Smooth muscle cell (in vitro differentiated cells): ENCODE measurements at regions not wholly inside any gene's neighbourhood (a gene's known extent, or its start where the extent isn't known, plus 50 kb on each side); places are given as distances from the start of the nearest gene placed in this dataset.
"Not testable (repeated sequence)": the region's sequence is repeated elsewhere in the genome, so short reads cannot be mapped to it uniquely, and the experiment has no call there.

Experiments used
- DNase-seq: peaks from one replicate; lab custom pipeline; 2025; ENCODE audit not compliant: unreplicated experiment; lab: John Stamatoyannopoulos, UW
- H2AFZ ChIP-seq: fragments of 200-600 bp; sonication (generic); 2 replicates; pipeline ENCODE4 v1.6.0; 2016; ENCODE audit warnings: antibody characterized with exemption, low read depth, mild to moderate bottlenecking
- H3F3A ChIP-seq: fragments of 200-600 bp; sonication (generic); 2 replicates; pipeline ENCODE4 v1.6.0; 2017; ENCODE audit warnings: antibody characterized with exemption, low read depth
- H3K27ac ChIP-seq: fragments of 200-600 bp; sonication (generic); 2 replicates; pipeline ENCODE4 v1.5.1; 2016; ENCODE audit warnings: low read depth, mild to moderate bottlenecking
- H3K27me3 ChIP-seq: fragments of 200-600 bp; sonication (generic); 2 replicates; pipeline ENCODE4 v1.6.1; 2016; ENCODE audit warnings: low read depth, mild to moderate bottlenecking
- H3K36me3 ChIP-seq: fragments of 200-600 bp; sonication (generic); 2 replicates; pipeline ENCODE4 v1.5.1; 2016; ENCODE audit warnings: low read depth
- H3K4me1 ChIP-seq: fragments of 200-600 bp; sonication (generic); 2 replicates; pipeline ENCODE4 v1.5.1; 2016; ENCODE audit warnings: low read depth
- H3K4me2 ChIP-seq: fragments of 200-600 bp; sonication (generic); 2 replicates; pipeline ENCODE4 v1.6.0; 2016; ENCODE audit warnings: mild to moderate bottlenecking
- H3K4me3 ChIP-seq: fragments of 200-600 bp; sonication (generic); 2 replicates; pipeline ENCODE4 v1.5.1; 2016; ENCODE audit warnings: mild to moderate bottlenecking
- H3K79me2 ChIP-seq: fragments of 200-600 bp; sonication (generic); 2 replicates; pipeline ENCODE4 v1.6.0; 2016; ENCODE audit warnings: low read depth, mild to moderate bottlenecking
- H3K9ac ChIP-seq: fragments of 200-600 bp; sonication (generic); 2 replicates; pipeline ENCODE4 v1.6.0; 2016; ENCODE audit warnings: low read depth
- H3K9me3 ChIP-seq: fragments of 200-600 bp; sonication (generic); replicated peaks from 2 replicates; pipeline ENCODE4 v1.5.1; 2016; ENCODE audit warnings: low read depth
- H4K20me1 ChIP-seq: fragments of 200-600 bp; sonication (generic); 2 replicates; pipeline ENCODE4 v1.6.0; 2016; ENCODE audit warnings: low read depth
- CTCF ChIP-seq: fragments of 200-600 bp; sonication (generic); IDR thresholded peaks from 2 replicates; pipeline ENCODE4 v1.5.1; 2017; ENCODE audit warnings: borderline replicate concordance, mild to moderate bottlenecking, antibody characterized with exemption; ENCODE audit not compliant: insufficient read depth, poor library complexity, severe bottlenecking
- WGBS: methylation state at CpG from one replicate; pipeline ENCODE4 v1.1.7; 2016; ENCODE audit warnings: low lambda C conversion rate; 5-methylcytosine and 5-hydroxymethylcytosine counted together

GRCh38 chr1:245059806-245060424 is 94.9 kb upstream of the KIF26B start:
- Histone ChIP-seq H4K20me1 (no peaks in the 10 kb centered on the region), H3K27me3 (no peaks in the 10 kb centered on the region), H3K36me3 (no peaks in the 10 kb centered on the region), H3K9me3 (no peaks in the 10 kb centered on the region), H2AFZ (no peak overlapping the region), H3K79me2 (no peaks in the 10 kb centered on the region), H3K9ac (no peak overlapping the region), H3K4me2 (no peak overlapping the region), H3K4me1 (peaks cover 6% of the 10 kb centered on the region), H3K4me3 (no peak overlapping the region), H3K27ac (no peak overlapping the region), H3F3A (peaks cover 5% of the 10 kb centered on the region)
- no peak for DNase-seq
- TF ChIP-seq CTCF, result no peak
- 52% methylated on average over 5 of the region's 5 CpGs for WGBS

- H3K4me1 ChIP-seq, result peaks cover 6% of the 10 kb centered on the region
- H3K79me2 ChIP-seq, result no peaks in the 10 kb centered on the region
- no peaks in the 10 kb centered on the region for H3K36me3 ChIP-seq
- H3K27ac ChIP-seq, result no peak overlapping the region
- no peaks in the 10 kb centered on the region for H3K27me3 ChIP-seq
- H3K4me3 ChIP-seq, result no peak overlapping the region
- H3F3A ChIP-seq, result peaks cover 5% of the 10 kb centered on the region
- no peaks in the 10 kb centered on the region for H3K9me3 ChIP-seq
- no peak overlapping the region for H2AFZ ChIP-seq
- H3K4me2 ChIP-seq, result no peak overlapping the region
- H4K20me1 ChIP-seq, result no peaks in the 10 kb centered on the region
- TF ChIP-seq CTCF, result no peak
- no peak overlapping the region for H3K9ac ChIP-seq
- DNase-seq, result no peak
- 96% methylated on average over 4 of the region's 4 CpGs for WGBS
Measured at GRCh38 chr1:245058882-245059281, 95.9 kb upstream of the KIF26B start.

- no peak for TF ChIP-seq CTCF
- peaks cover 5% of the 10 kb centered on the region for H3F3A ChIP-seq
- H3K27me3 ChIP-seq, result no peaks in the 10 kb centered on the region
- peaks cover 6% of the 10 kb centered on the region for H3K4me1 ChIP-seq
- H3K9ac ChIP-seq, result no peak overlapping the region
- no peak overlapping the region for H3K27ac ChIP-seq
- DNase-seq, result no peak
- no peaks in the 10 kb centered on the region for H4K20me1 ChIP-seq
- H3K4me2 ChIP-seq, result no peak overlapping the region
- WGBS, result 91% methylated on average over 5 of the region's 5 CpGs
- no peak overlapping the region for H3K4me3 ChIP-seq
- no peaks in the 10 kb centered on the region for H3K9me3 ChIP-seq
- H3K36me3 ChIP-seq, result no peaks in the 10 kb centered on the region
- H3K79me2 ChIP-seq, result no peaks in the 10 kb centered on the region
- no peak overlapping the region for H2AFZ ChIP-seq
Measured at GRCh38 chr1:245058436-245058835, 96.3 kb upstream of the KIF26B start.

GRCh38 chr1:245056913-245057312 is 97.9 kb upstream of the KIF26B start:
- WGBS, result 98% methylated on average over 7 of the region's 7 CpGs
- no peaks in the 10 kb centered on the region for H4K20me1 ChIP-seq
- H3K4me1 ChIP-seq, result peaks cover 6% of the 10 kb centered on the region
- H2AFZ ChIP-seq, result no peak overlapping the region
- no peak overlapping the region for H3K4me2 ChIP-seq
- H3K9ac ChIP-seq, result no peak overlapping the region
- no peaks in the 10 kb centered on the region for H3K79me2 ChIP-seq
- no peaks in the 10 kb centered on the region for H3K27me3 ChIP-seq
- H3F3A ChIP-seq, result peaks cover 5% of the 10 kb centered on the region
- TF ChIP-seq CTCF, result no peak
- no peaks in the 10 kb centered on the region for H3K36me3 ChIP-seq
- no peak overlapping the region for H3K27ac ChIP-seq
- no peaks in the 10 kb centered on the region for H3K9me3 ChIP-seq
- no peak overlapping the region for H3K4me3 ChIP-seq
- no peak for DNase-seq

- H3K27me3 ChIP-seq, H3K79me2 ChIP-seq, H2AFZ ChIP-seq, DNase-seq, H3K36me3 ChIP-seq, H3K9ac ChIP-seq, H4K20me1 ChIP-seq, H3K27ac ChIP-seq, H3K4me2 ChIP-seq, H3K4me3 ChIP-seq, H3F3A ChIP-seq, H3K9me3 ChIP-seq: not testable (repeated sequence)
- peaks cover 12% of the 10 kb centered on the region for H3K4me1 ChIP-seq
- 88% methylated on average over 5 of the region's 5 CpGs for WGBS
Measured at GRCh38 chr1:245056296-245056695, 98.5 kb upstream of the KIF26B start.
